Natural killer cell (primary cell): ENCODE measurements at regions not wholly inside any gene's neighbourhood (a gene's known extent, or its start where the extent isn't known, plus 50 kb on each side); places are given as distances from the start of the nearest gene placed in this dataset.

Experiments used
- ATAC-seq, 3 donors: fragments of 150-1000 bp in 2 of 3; fragments of 200-7000 bp in 1 of 3; cut with Tn5 transposase; 1 replicate in 1 of 3; 2 replicates in 2 of 3; pipeline ENCODE4 v1.10.0; 2021; ENCODE audit warnings: mild to moderate bottlenecking in 2 of 3, moderate library complexity in 2 of 3
- DNase-seq, 2 donors: peaks; one replicate each; pipeline versions ENCODE4 v3.0.0 to v3.0.0-alpha.2; 2013 to 2021; ENCODE audit warnings: mixed read lengths in 1 of 2
- H3K27ac ChIP-seq: one replicate; pipeline ENCODE4 v1.5.1; 2013; ENCODE audit warnings: mild to moderate bottlenecking, low read length
- H3K27me3 ChIP-seq: one replicate; pipeline ENCODE4 v1.6.1; 2013; ENCODE audit warnings: low read length; ENCODE audit not compliant: control insufficient read depth, insufficient read depth
- H3K36me3 ChIP-seq: one replicate; pipeline ENCODE4 v1.6.1; 2013; ENCODE audit warnings: low read length; ENCODE audit not compliant: control insufficient read depth, insufficient read depth
- H3K4me1 ChIP-seq: one replicate; pipeline ENCODE4 v1.6.1; 2013; ENCODE audit warnings: low read length; ENCODE audit not compliant: control insufficient read depth, insufficient read depth
- H3K4me3 ChIP-seq: one replicate; pipeline ENCODE4 v1.5.1; 2013; ENCODE audit warnings: low read length
- H3K9me3 ChIP-seq: one replicate; pipeline ENCODE4 v1.6.1; 2013; ENCODE audit warnings: low read length; ENCODE audit not compliant: control insufficient read depth, insufficient read depth
- H3K27ac Mint-ChIP-seq, 2 donors: one replicate each; pipeline ENCODE4 v1.8.0; 2022; ENCODE audit warnings: mild to moderate bottlenecking in 2 of 2, mixed read lengths in 2 of 2, moderate library complexity in 1 of 2
- H3K27me3 Mint-ChIP-seq, 2 donors: one replicate each; pipeline ENCODE4 v1.8.0; 2022; ENCODE audit warnings: low read depth in 2 of 2, mixed read lengths in 2 of 2
- H3K36me3 Mint-ChIP-seq: one replicate; pipeline ENCODE4 v1.8.0; 2022; ENCODE audit warnings: mixed read lengths
- H3K4me1 Mint-ChIP-seq, 2 donors: one replicate each; pipeline ENCODE4 v1.8.0; 2022; ENCODE audit warnings: mixed read lengths in 2 of 2
- H3K4me3 Mint-ChIP-seq: one replicate; pipeline ENCODE4 v1.8.0; 2022; ENCODE audit warnings: mild to moderate bottlenecking, moderate library complexity, mixed read lengths
- H3K9me3 Mint-ChIP-seq, 2 donors: one replicate each; pipeline ENCODE4 v1.8.0; 2022; ENCODE audit warnings: mixed read lengths in 2 of 2
- WGBS: methylation state at CpG from one replicate; pipeline ENCODE4 v1.1.7; 2013; ENCODE audit warnings: missing lambda C conversion rate; ENCODE audit not compliant: insufficient coverage; 5-methylcytosine and 5-hydroxymethylcytosine counted together
- intact Hi-C: fragments of 100-400 bp; cut with micrococcal nuclease; formaldehyde crosslinking; loops from one replicate; pipeline ENCODE4 v1.14.2; 2022
- TF ChIP-seq, protein P1 (sequence below): fragments of 200-600 bp; IDR thresholded peaks from one replicate; pipeline ENCODE4 v1.8.0; 2022; ENCODE audit warnings: antibody characterized with exemption

GRCh38 chr5:143707806-143708205, 104.2 kb upstream of the HMHB1 start:
- intact Hi-C loops: no loop called here
- Histone ChIP-seq H3K36me3 (no peaks in the 10 kb centered on the region), H3K4me1 (no peaks in the 10 kb centered on the region), H3K9me3 (no peaks in the 10 kb centered on the region), H3K4me3 (no peak overlapping the region), H3K27ac (no peak overlapping the region), H3K27me3 (no peaks in the 10 kb centered on the region)
- DNase-seq (no peak), ATAC-seq (no peak)
- TF ChIP-seq, protein P1, sequence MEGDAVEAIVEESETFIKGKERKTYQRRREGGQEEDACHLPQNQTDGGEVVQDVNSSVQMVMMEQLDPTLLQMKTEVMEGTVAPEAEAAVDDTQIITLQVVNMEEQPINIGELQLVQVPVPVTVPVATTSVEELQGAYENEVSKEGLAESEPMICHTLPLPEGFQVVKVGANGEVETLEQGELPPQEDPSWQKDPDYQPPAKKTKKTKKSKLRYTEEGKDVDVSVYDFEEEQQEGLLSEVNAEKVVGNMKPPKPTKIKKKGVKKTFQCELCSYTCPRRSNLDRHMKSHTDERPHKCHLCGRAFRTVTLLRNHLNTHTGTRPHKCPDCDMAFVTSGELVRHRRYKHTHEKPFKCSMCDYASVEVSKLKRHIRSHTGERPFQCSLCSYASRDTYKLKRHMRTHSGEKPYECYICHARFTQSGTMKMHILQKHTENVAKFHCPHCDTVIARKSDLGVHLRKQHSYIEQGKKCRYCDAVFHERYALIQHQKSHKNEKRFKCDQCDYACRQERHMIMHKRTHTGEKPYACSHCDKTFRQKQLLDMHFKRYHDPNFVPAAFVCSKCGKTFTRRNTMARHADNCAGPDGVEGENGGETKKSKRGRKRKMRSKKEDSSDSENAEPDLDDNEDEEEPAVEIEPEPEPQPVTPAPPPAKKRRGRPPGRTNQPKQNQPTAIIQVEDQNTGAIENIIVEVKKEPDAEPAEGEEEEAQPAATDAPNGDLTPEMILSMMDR: no peak
- WGBS: 64% methylated on average over 1 of the region's 1 CpG
- Mint-ChIP-seq H3K4me1 (peaks cover 0 to 3% of the 10 kb centered on the region in 2 donors), H3K4me3 (no peak overlapping the region), H3K27me3 (peaks cover 3 to 20% of the 10 kb centered on the region in 2 donors), H3K27ac (no peak overlapping the region), H3K36me3 (no peaks in the 10 kb centered on the region), H3K9me3 (no peaks in the 10 kb centered on the region)

- H3K4me3 ChIP-seq: no peak overlapping the region
- H3K27me3 ChIP-seq: no peaks in the 10 kb centered on the region
- no peaks in the 10 kb centered on the region for H3K36me3 ChIP-seq
- TF ChIP-seq, protein P1: no peak
- DNase-seq (no peak), ATAC-seq (no peak)
- Mint-ChIP-seq H3K9me3 (no peaks in the 10 kb centered on the region), H3K4me3 (no peak overlapping the region), H3K27me3 (peaks cover 3 to 20% of the 10 kb centered on the region in 2 donors), H3K36me3 (no peaks in the 10 kb centered on the region), H3K4me1 (peaks cover 0 to 3% of the 10 kb centered on the region in 2 donors), H3K27ac (no peak overlapping the region)
- H3K27ac ChIP-seq: no peak overlapping the region
- no peaks in the 10 kb centered on the region for H3K4me1 ChIP-seq
- intact Hi-C loops: no loop called here
- H3K9me3 ChIP-seq: no peaks in the 10 kb centered on the region
These were observed 106.6 kb upstream of the HMHB1 start for GRCh38 chr5:143705381-143705780.

- Mint-ChIP-seq H3K36me3 (no peaks in the 10 kb centered on the region), H3K27me3 (peaks cover 3 to 20% of the 10 kb centered on the region in 2 donors), H3K4me3 (no peak overlapping the region), H3K9me3 (no peaks in the 10 kb centered on the region), H3K27ac (no peak overlapping the region), H3K4me1 (peaks cover 2 to 4% of the 10 kb centered on the region in 2 donors)
- TF ChIP-seq, protein P1: no peak
- no peak for ATAC-seq
- H3K4me3 ChIP-seq: no peak overlapping the region
- WGBS: 97% methylated on average over 4 of the region's 5 CpGs
- intact Hi-C loops: no loop called here
- no peaks in the 10 kb centered on the region for H3K4me1 ChIP-seq
- DNase-seq: no peak
- no peaks in the 10 kb centered on the region for H3K9me3 ChIP-seq
- H3K27me3 ChIP-seq: no peaks in the 10 kb centered on the region
- no peaks in the 10 kb centered on the region for H3K36me3 ChIP-seq
- H3K27ac ChIP-seq: no peak overlapping the region
These were observed 108.3 kb upstream of the HMHB1 start for GRCh38 chr5:143703659-143704058.

DNA sequence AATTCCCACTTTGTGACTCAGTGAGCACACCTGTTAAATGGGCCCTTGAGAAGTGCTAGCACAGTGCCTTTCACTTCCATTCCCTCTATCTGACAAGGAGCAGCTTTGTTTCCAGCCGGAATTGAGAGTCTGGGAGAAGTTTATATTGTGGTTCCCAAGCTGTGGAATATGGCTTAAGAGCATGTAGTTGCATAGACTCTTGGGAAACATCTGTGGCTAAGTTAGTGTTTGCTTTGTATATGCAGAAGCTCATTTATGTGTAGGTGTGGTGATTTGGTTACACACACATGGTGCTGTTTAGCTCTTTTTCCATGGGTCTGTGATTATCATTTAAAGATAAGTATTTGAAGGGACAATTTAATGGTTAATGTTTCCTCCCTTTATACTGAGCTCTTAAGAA, 110.5 kb upstream of the HMHB1 start:
- no peaks in the 10 kb centered on the region for H3K9me3 ChIP-seq
- H3K27ac Mint-ChIP-seq: no peak overlapping the region
- intact Hi-C loops: no loop called here

More for the DNA sequence above, 110.5 kb upstream of the HMHB1 start:
- TF ChIP-seq, protein P1: no peak
- Mint-ChIP-seq H3K36me3 (no peaks in the 10 kb centered on the region), H3K4me3 (no peak overlapping the region), H3K9me3 (no peaks in the 10 kb centered on the region), H3K27me3 (peaks cover 3 to 13% of the 10 kb centered on the region in 2 donors), H3K4me1 (peaks cover 6 to 24% of the 10 kb centered on the region in 2 donors)
- WGBS: 88% methylated on average over 1 of the region's 1 CpG
- Histone ChIP-seq H3K27ac (no peak overlapping the region), H3K4me1 (no peaks in the 10 kb centered on the region), H3K27me3 (no peaks in the 10 kb centered on the region), H3K36me3 (no peaks in the 10 kb centered on the region), H3K4me3 (no peak overlapping the region)
- DNase-seq: no peak
- no peak for ATAC-seq
